ENCODE measurements at regions not wholly inside any gene's neighbourhood (a gene's known extent, or its start where the extent isn't known, plus 50 kb on each side); places are given as distances from the start of the nearest gene placed in this dataset.
"Not testable (repeated sequence)": the region's sequence is repeated elsewhere in the genome, so short reads cannot be mapped to it uniquely, and the experiment has no call there.

DNA sequence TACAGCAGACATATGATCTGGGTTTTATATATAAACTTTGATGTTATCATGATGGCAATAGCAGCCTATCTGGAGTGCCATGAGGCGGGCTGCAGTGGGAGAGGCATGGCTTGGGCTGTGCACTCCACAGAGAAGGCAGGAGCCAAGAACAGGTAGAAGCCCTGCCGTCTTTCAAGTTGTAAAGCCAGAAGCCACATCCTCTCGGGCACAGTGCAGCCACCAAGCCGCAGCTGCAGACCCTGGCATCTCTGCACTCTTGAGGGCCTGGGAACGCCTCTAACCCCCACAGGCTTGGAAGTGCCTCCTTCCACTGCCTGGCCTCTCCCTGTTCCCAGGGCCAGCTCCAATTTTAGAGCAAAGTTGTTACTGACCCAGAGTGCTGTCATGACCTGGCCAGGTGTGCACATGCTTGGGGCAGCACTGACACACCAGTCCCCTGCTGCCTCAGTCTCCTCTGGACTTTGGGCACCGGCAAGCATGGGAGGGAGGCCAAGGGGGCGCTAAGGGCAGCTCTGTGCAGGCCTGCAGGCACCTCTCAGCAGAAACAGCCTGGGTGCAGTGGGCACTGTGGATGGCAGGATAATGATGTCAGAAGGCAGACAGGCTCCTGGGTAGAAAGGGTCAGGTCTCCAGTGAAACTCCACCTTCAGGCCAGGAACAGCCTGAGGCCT lies 1619.8 kb upstream of the PRMT6 start:
- no peaks in the 10 kb centered on the region for H3K9me3 ChIP-seq (ENCODE audit: control insufficient read depth, low read depth, low read length)
- no peak overlapping the region for H3K27ac ChIP-seq (ENCODE audit: low read length)
- no peak overlapping the region for H3K4me3 ChIP-seq (ENCODE audit: low read length)
- H3K4me1 ChIP-seq (ENCODE audit: control insufficient read depth, low read depth, low read length): no peaks in the 10 kb centered on the region
- H3K27me3 ChIP-seq (ENCODE audit: control insufficient read depth, insufficient read depth, low read length): no peaks in the 10 kb centered on the region
- H3K36me3 ChIP-seq (ENCODE audit: control insufficient read depth, low read depth, low read length): no peaks in the 10 kb centered on the region
- no peak overlapping the region for H3K9ac ChIP-seq (ENCODE audit: low read length)

DNA sequence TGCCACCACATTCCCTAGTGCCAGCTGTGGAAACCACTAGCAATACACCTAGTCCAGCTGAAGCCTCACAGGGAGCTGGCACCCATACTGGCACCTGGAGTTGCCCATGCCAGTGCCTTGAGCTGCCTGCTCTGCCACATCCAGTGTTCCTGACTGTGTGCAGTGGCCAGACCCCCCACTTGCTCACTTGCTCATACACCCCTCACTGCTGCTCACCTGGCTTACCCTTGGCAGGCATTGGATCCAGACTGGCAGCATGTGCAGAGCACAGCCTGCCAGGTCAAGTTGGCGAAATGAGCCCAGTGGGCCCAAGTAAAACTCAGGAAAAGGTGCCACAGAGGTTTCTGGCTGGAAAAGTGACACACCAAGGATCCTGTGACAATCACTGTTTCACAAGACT lies 1618.6 kb upstream of the PRMT6 start:
- no peaks in the 10 kb centered on the region for H3K36me3 ChIP-seq (ENCODE audit: control insufficient read depth, low read depth, low read length)

DNA sequence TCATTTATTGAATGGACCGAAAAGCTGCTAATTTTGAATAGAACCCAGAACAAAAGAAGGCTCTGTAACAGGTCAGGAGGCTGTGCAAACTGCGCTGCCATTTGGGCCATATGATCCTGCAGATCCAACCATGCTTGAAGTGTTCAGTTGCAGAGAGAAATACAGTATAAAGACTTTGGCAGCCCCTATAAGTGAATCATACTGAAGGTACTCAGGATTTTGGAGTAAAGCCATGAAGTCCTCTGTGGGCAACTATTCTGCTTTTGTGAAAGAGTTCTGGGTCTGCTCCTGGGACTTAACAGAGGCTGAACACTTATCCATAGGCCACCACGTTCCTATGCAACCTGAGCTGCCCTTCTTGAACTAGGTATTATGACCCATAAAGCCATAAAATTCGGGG lies 1613.6 kb upstream of the PRMT6 start:
- Histone ChIP-seq H3K27ac (ENCODE audit: low read length) (no peak overlapping the region), H3K36me3 (ENCODE audit: control insufficient read depth, low read depth, low read length) (no peaks in the 10 kb centered on the region), H3K9ac (ENCODE audit: low read length) (no peak overlapping the region), H3K9me3 (ENCODE audit: control insufficient read depth, low read depth, low read length) (no peaks in the 10 kb centered on the region), H3K4me1 (ENCODE audit: control insufficient read depth, low read depth, low read length) (no peaks in the 10 kb centered on the region), H3K4me3 (ENCODE audit: low read length) (no peak overlapping the region), H3K27me3 (ENCODE audit: control insufficient read depth, insufficient read depth, low read length) (no peaks in the 10 kb centered on the region)

More for the DNA sequence above, 1618.6 kb upstream of the PRMT6 start:
- Histone ChIP-seq H3K27me3 (ENCODE audit: control insufficient read depth, insufficient read depth, low read length) (no peaks in the 10 kb centered on the region), H3K4me1 (ENCODE audit: control insufficient read depth, low read depth, low read length) (no peaks in the 10 kb centered on the region), H3K27ac (ENCODE audit: low read length) (no peak overlapping the region), H3K9me3 (ENCODE audit: control insufficient read depth, low read depth, low read length) (no peaks in the 10 kb centered on the region), H3K4me3 (ENCODE audit: low read length) (no peak overlapping the region), H3K9ac (ENCODE audit: low read length) (no peak overlapping the region)

DNA sequence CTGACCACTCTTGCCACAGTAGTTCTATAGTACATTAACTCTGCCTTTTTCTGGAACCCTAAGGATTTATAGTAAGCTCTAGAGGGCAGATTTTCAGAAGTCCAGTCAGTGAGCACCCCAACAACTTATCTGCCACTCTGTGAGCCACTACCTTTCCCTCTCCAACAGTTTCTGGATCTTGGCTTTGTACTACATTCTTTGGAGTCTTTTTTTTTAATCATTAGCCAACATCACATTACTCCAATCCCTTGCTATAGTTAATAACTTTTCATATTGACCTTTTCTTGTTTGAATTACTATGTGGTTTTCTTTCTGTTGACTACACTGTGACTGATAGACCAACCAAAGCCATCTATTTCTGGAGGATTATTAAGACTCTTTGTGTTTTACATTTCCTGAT lies 1596.7 kb upstream of the PRMT6 start:
- Histone ChIP-seq H3K4me1 (ENCODE audit: control insufficient read depth, low read depth, low read length) (peaks cover 3% of the 10 kb centered on the region), H3K9me3 (ENCODE audit: control insufficient read depth, low read depth, low read length) (no peaks in the 10 kb centered on the region), H3K9ac (ENCODE audit: low read length) (no peak overlapping the region), H3K36me3 (ENCODE audit: control insufficient read depth, low read depth, low read length) (no peaks in the 10 kb centered on the region), H3K27ac (ENCODE audit: low read length) (no peak overlapping the region), H3K4me3 (ENCODE audit: low read length) (no peak overlapping the region), H3K27me3 (ENCODE audit: control insufficient read depth, insufficient read depth, low read length) (no peaks in the 10 kb centered on the region)

DNA sequence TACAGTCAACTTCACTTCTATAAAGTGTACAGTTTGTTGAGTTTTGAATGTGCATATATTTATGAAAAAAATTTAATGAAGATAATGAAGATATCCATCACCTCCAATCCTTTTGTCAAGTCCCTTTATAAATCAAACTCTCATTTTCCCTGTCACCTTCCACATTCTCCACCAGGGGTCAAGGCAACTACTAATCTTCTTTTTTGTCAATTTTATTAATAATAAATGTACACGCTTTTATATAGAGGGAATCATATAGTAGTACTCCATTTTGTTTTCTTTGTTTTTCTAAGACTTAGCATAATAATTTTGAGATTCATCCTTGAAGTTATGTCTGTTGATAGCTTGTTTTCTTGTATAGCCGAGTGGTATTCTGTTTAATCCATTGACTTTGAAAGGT lies 1594.2 kb upstream of the PRMT6 start:
- Histone ChIP-seq H3K9me3 (ENCODE audit: control insufficient read depth, low read depth, low read length) (no peaks in the 10 kb centered on the region), H3K36me3 (ENCODE audit: control insufficient read depth, low read depth, low read length) (no peaks in the 10 kb centered on the region), H3K9ac (ENCODE audit: low read length) (no peak overlapping the region), H3K27ac (ENCODE audit: low read length) (no peak overlapping the region), H3K4me3 (ENCODE audit: low read length) (no peak overlapping the region), H3K27me3 (ENCODE audit: control insufficient read depth, insufficient read depth, low read length) (no peaks in the 10 kb centered on the region), H3K4me1 (ENCODE audit: control insufficient read depth, low read depth, low read length) (peaks cover 2% of the 10 kb centered on the region)

DNA sequence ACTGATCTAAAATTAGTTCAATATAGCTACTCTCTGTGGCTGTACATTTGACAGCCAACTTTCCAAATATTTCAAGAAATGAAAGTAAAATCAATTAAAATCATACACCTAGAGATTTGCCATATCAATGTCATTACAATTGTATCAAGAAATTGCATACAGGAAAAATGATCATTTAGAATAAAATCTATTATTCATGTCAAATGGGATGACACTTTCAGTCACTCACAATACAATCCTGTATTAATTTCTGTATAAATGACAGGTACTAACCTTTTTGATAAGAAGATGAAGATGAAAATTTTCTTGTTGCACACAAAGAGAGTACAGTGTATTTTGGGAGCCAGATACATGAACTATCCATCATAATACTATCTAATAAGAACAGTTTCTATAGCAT lies 1588.9 kb upstream of the PRMT6 start:
- Histone ChIP-seq H3K36me3 (ENCODE audit: control insufficient read depth, low read depth, low read length) (no peaks in the 10 kb centered on the region), H3K9me3 (ENCODE audit: control insufficient read depth, low read depth, low read length) (no peaks in the 10 kb centered on the region), H3K4me1 (ENCODE audit: control insufficient read depth, low read depth, low read length) (peaks cover 2% of the 10 kb centered on the region), H3K4me3 (ENCODE audit: low read length) (no peak overlapping the region), H3K27me3 (ENCODE audit: control insufficient read depth, insufficient read depth, low read length) (no peaks in the 10 kb centered on the region), H3K9ac (ENCODE audit: low read length) (no peak overlapping the region), H3K27ac (ENCODE audit: low read length) (no peak overlapping the region)

DNA sequence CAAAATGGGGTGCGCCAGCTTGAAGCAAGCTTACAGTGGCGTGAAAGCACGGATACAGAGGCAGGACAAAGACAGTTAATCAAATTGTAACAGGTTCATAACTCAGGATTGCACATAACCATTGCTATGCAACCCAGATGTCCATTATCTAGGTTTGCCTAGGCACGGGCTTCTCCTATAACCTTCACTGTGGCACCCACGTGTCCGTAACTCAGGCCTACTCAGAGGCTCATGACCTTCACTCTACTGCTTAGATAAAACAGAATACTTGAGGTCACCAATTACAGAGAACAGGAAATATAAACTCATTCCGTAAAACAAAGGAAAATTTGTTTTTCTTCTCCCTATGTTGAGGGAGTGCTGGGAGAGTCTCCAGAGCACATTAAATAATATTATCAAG lies 1585.9 kb upstream of the PRMT6 start:
- not testable (repeated sequence) for H3K36me3 ChIP-seq (ENCODE audit: control insufficient read depth, low read depth, low read length); H3K9ac ChIP-seq (ENCODE audit: low read length); H3K27me3 ChIP-seq (ENCODE audit: control insufficient read depth, insufficient read depth, low read length); H3K9me3 ChIP-seq (ENCODE audit: control insufficient read depth, low read depth, low read length); H3K27ac ChIP-seq (ENCODE audit: low read length); H3K4me1 ChIP-seq (ENCODE audit: control insufficient read depth, low read depth, low read length); H3K4me3 ChIP-seq (ENCODE audit: low read length)

DNA sequence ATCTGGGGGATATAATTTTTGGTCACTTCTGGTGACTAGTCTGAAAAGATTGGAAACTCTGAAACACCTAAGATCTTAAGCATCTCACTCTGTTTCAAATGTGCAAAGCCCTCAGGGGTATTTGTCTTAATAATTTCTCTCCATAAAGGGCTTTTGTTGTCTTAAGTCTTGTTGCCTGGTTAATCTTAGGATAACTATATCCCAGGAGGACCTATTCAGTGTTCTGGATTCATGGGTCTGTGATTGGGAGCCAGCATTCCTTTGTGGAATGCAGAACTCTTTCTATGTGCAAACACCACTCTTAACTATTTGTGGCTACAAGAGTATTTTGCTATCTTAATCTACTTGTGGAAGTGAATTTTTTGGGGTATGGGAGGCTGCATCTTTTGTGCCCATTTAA lies 1573.0 kb upstream of the PRMT6 start:
- H3K36me3 ChIP-seq (ENCODE audit: control insufficient read depth, low read depth, low read length): no peaks in the 10 kb centered on the region
- no peak overlapping the region for H3K27ac ChIP-seq (ENCODE audit: low read length)
- no peaks in the 10 kb centered on the region for H3K27me3 ChIP-seq (ENCODE audit: control insufficient read depth, insufficient read depth, low read length)
- H3K4me1 ChIP-seq (ENCODE audit: control insufficient read depth, low read depth, low read length): no peaks in the 10 kb centered on the region
- no peak overlapping the region for H3K4me3 ChIP-seq (ENCODE audit: low read length)
- H3K9me3 ChIP-seq (ENCODE audit: control insufficient read depth, low read depth, low read length): no peaks in the 10 kb centered on the region
- H3K9ac ChIP-seq (ENCODE audit: low read length): no peak overlapping the region

DNA sequence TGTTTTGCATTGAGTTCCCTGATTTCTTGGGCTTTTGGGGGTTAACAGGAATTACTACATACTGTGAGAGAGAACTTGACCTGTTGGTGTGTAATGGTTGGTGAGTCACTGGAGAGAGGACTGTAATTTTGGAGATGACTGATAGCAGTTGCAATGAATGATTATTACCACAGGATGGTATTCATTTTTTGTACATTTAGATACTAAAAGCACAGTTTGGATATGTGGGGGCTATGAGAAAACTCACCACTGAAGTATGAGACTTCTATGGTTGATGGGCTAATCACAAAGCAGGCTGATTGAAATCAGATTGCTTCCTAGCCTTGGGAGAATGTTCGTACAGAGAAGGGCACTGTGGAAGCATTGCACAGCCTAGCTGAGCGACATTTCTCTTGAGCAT lies 1571.3 kb upstream of the PRMT6 start:
- no peaks in the 10 kb centered on the region for H3K4me1 ChIP-seq (ENCODE audit: control insufficient read depth, low read depth, low read length)
- no peaks in the 10 kb centered on the region for H3K36me3 ChIP-seq (ENCODE audit: control insufficient read depth, low read depth, low read length)
- H3K27me3 ChIP-seq (ENCODE audit: control insufficient read depth, insufficient read depth, low read length): no peaks in the 10 kb centered on the region
- no peaks in the 10 kb centered on the region for H3K9me3 ChIP-seq (ENCODE audit: control insufficient read depth, low read depth, low read length)
- H3K9ac ChIP-seq (ENCODE audit: low read length): no peak overlapping the region
- no peak overlapping the region for H3K4me3 ChIP-seq (ENCODE audit: low read length)
- no peak overlapping the region for H3K27ac ChIP-seq (ENCODE audit: low read length)

DNA sequence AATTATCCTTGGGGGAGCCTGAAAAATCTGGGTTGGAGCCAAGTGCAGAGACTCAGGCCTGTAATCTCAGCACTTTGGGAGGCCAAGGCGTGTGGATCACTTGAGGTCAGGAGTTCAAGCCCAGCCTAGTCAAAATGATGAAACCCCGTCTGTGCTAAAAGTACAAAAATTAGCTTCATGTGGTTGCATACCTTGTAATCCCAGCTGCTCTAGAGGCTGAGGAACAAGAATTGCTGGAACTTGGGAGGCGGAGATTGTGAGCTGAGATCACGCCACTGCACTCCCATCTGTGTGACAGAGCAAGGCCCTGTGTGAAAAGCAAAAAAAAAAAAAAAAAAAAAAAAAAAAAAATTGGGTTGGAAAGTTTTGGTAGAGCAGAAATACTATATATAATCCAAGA lies 1563.6 kb upstream of the PRMT6 start:
- Histone ChIP-seq H3K9me3 (ENCODE audit: control insufficient read depth, low read depth, low read length) (no peaks in the 10 kb centered on the region), H3K27ac (ENCODE audit: low read length) (no peak overlapping the region), H3K27me3 (ENCODE audit: control insufficient read depth, insufficient read depth, low read length) (no peaks in the 10 kb centered on the region), H3K36me3 (ENCODE audit: control insufficient read depth, low read depth, low read length) (no peaks in the 10 kb centered on the region), H3K4me3 (ENCODE audit: low read length) (no peak overlapping the region), H3K9ac (ENCODE audit: low read length) (no peak overlapping the region), H3K4me1 (ENCODE audit: control insufficient read depth, low read depth, low read length) (no peaks in the 10 kb centered on the region)

DNA sequence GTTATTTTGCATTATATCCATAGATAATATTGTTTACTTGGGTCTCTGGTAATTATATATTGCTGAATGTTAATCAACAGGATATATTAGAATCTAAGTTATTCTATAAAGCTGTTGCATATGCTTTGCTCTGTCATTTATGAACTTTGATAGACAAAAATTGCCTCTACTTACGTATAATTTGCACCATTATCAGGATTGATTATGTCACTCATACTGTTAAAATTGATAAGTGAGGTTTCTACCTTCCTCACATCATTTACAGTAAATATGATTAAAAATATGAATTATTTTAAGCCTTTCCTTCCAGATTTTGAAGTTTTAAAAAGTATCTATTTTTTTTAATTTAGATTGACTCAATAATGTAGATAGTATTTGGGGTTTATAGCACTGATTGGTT lies 1540.4 kb upstream of the PRMT6 start:
- Histone ChIP-seq H3K36me3 (ENCODE audit: control insufficient read depth, low read depth, low read length) (no peaks in the 10 kb centered on the region), H3K9ac (ENCODE audit: low read length) (no peak overlapping the region), H3K4me1 (ENCODE audit: control insufficient read depth, low read depth, low read length) (no peaks in the 10 kb centered on the region), H3K9me3 (ENCODE audit: control insufficient read depth, low read depth, low read length) (no peaks in the 10 kb centered on the region), H3K27ac (ENCODE audit: low read length) (no peak overlapping the region), H3K27me3 (ENCODE audit: control insufficient read depth, insufficient read depth, low read length) (no peaks in the 10 kb centered on the region), H3K4me3 (ENCODE audit: low read length) (no peak overlapping the region)

DNA sequence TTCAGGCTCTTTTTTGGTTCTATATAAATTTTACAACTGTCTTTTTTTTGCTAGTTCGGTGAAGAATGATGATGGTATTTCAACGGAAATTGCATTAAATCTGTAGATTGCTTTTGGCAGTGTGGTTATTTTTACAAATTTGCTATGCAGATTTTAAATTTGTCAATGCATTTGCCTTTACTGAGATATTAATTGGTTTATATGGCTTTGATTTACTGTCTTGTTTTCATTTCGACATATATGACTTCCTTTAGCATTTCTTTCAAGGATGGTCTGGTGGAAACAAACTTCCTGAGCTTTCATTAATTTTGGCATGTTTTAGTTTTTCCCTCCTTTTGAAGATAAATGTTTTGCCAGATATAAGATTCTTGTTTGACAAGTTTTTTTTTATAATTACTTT lies 1522.5 kb upstream of the PRMT6 start:
- Histone ChIP-seq H3K9ac (ENCODE audit: low read length) (no peak overlapping the region), H3K4me1 (ENCODE audit: control insufficient read depth, low read depth, low read length) (no peaks in the 10 kb centered on the region), H3K27me3 (ENCODE audit: control insufficient read depth, insufficient read depth, low read length) (no peaks in the 10 kb centered on the region), H3K36me3 (ENCODE audit: control insufficient read depth, low read depth, low read length) (no peaks in the 10 kb centered on the region), H3K27ac (ENCODE audit: low read length) (no peak overlapping the region), H3K9me3 (ENCODE audit: control insufficient read depth, low read depth, low read length) (no peaks in the 10 kb centered on the region), H3K4me3 (ENCODE audit: low read length) (no peak overlapping the region)

All from iPS-18a (cell line).